H4 (cell line): ENCODE measurements at regions not wholly inside any gene's neighbourhood (a gene's known extent, or its start where the extent isn't known, plus 50 kb on each side); places are given as distances from the start of the nearest gene placed in this dataset.
"Not testable (repeated sequence)": the region's sequence is repeated elsewhere in the genome, so short reads cannot be mapped to it uniquely, and the experiment has no call there.

Experiments used
- DNase-seq: peaks from one replicate; pipeline ENCODE4 v3.0.0-alpha.2; 2015; ENCODE audit warnings: low spot score

GRCh38 chr2:14047491-14047890 lies 585.0 kb upstream of the LRATD1 start:
- no peak for DNase-seq

- DNase-seq, result no peak
Observed at GRCh38 chr2:14051401-14051800, 581.1 kb upstream of the LRATD1 start.

- no peak for DNase-seq
Observed at GRCh38 chr2:14053105-14053504, 579.4 kb upstream of the LRATD1 start.

GRCh38 chr2:14064346-14064745 lies 568.2 kb upstream of the LRATD1 start:
- DNase-seq, result no peak

GRCh38 chr2:14072338-14072737 lies 560.2 kb upstream of the LRATD1 start:
- DNase-seq, result peak; percentile 43

GRCh38 chr2:14074691-14075090 lies 557.8 kb upstream of the LRATD1 start:
- no peak for DNase-seq

GRCh38 chr2:14079576-14079975 lies 552.9 kb upstream of the LRATD1 start:
- DNase-seq, result no peak

GRCh38 chr2:14081521-14081920 lies 551.0 kb upstream of the LRATD1 start:
- DNase-seq, result peak; percentile 59

- no peak for DNase-seq
Observed at GRCh38 chr2:14082640-14083039, 549.9 kb upstream of the LRATD1 start.

GRCh38 chr2:14094592-14094991 lies 537.9 kb upstream of the LRATD1 start:
- no peak for DNase-seq

GRCh38 chr2:14099101-14099500 lies 533.4 kb upstream of the LRATD1 start:
- DNase-seq, result not testable (repeated sequence)

GRCh38 chr2:14114275-14114674 lies 518.2 kb upstream of the LRATD1 start:
- DNase-seq, result no peak

GRCh38 chr2:14120376-14120775 lies 512.1 kb upstream of the LRATD1 start:
- DNase-seq, result no peak

GRCh38 chr2:14123436-14124103 lies 508.9 kb upstream of the LRATD1 start:
- no peak for DNase-seq

- no peak for DNase-seq
Observed at GRCh38 chr2:14125624-14126293, 506.8 kb upstream of the LRATD1 start.

GRCh38 chr2:14126846-14127245 lies 505.7 kb upstream of the LRATD1 start:
- no peak for DNase-seq

GRCh38 chr2:14127765-14128164 lies 504.8 kb upstream of the LRATD1 start:
- DNase-seq, result no peak

GRCh38 chr2:14132386-14132785 lies 500.1 kb upstream of the LRATD1 start:
- no peak for DNase-seq

- DNase-seq, result no peak
Observed at GRCh38 chr2:14134771-14135170, 497.7 kb upstream of the LRATD1 start.

- DNase-seq, result no peak
Observed at GRCh38 chr2:14136030-14136429, 496.5 kb upstream of the LRATD1 start.

GRCh38 chr2:14137643-14138042 lies 494.9 kb upstream of the LRATD1 start:
- DNase-seq, result no peak

GRCh38 chr2:14140009-14140550 lies 492.4 kb upstream of the LRATD1 start:
- no peak for DNase-seq

- DNase-seq, result no peak
Observed at GRCh38 chr2:14143435-14143834, 489.1 kb upstream of the LRATD1 start.
